K562 (cell line): ENCODE measurements at regions not wholly inside any gene's neighbourhood (a gene's known extent, or its start where the extent isn't known, plus 50 kb on each side); places are given as distances from the start of the nearest gene placed in this dataset.

Source experiments
- ATAC-seq: fragments of 200-7000 bp; cut with Tn5 transposase; 3 replicates; pipeline ENCODE4 v1.9.1; 2020; ENCODE audit warnings: moderate library complexity
- BruUV-seq: library from RNA; stranded (reverse); fragments of 400-500 nt; replicated peaks from 2 replicates; lab custom pipeline; 2021; lab: Mats Ljungman, UMichigan
- CTCF ChIA-PET: fragments of 300-600 bp; formaldehyde crosslinking; extraction: SDS; loops from one replicate; lab custom pipeline; 2021; ENCODE audit warnings: low intra/inter-chr PET ratio; lab: Yijun Ruan, JAX
- POLR2A ChIA-PET: fragments of 300-600, 350-650 bp; sonication (Branson Sonifier 250); formaldehyde crosslinking; extraction: SDS; loops from one replicate; lab custom pipeline; 2021; ENCODE audit warnings: antibody characterized with exemption, inconsistent platforms; lab: Yijun Ruan, JAX
- DNase-seq, 4 experiments: peaks; one replicate each; pipeline versions ENCODE4 v3.0.0 to v3.0.0-alpha.2; 2011 to 2018; ENCODE audit warnings: low spot score in 3 of 4, mixed read lengths in 3 of 4; ENCODE audit errors: extremely low read depth in 1 of 4
- FAIRE-seq: peaks from 2 replicates; lab custom pipeline; 2011; peaks lifted over from hg19 to GRCh38; lab: Jason Lieb, UNC
- H2AFZ ChIP-seq: 2 replicates; pipeline ENCODE4 v1.6.0; 2011; ENCODE audit warnings: low read depth, low read length, control low read depth, inconsistent platforms
- H3K27ac ChIP-seq: fragments of 200-600 bp; 3 replicates; pipeline ENCODE4 v1.8.0; 2011; ENCODE audit warnings: low read depth, mild to moderate bottlenecking, control low read depth, inconsistent platforms, low read length, moderate library complexity, mixed read lengths; ENCODE audit errors: extremely low read depth
- H3K27me3 ChIP-seq, 2 experiments: fragments of 300-600 bp in 1 of 2; 2 replicates in 1 of 2; 3 replicates in 1 of 2; pipeline versions ENCODE4 v1.6.0 to v1.8.0; 2011; ENCODE audit warnings: inconsistent platforms in 2 of 2, low read length in 2 of 2, mild to moderate bottlenecking in 1 of 2, mixed read lengths in 1 of 2, moderate library complexity in 1 of 2; ENCODE audit not compliant: control insufficient read depth in 2 of 2, insufficient read depth in 2 of 2
- H3K36me3 ChIP-seq: fragments of 300-600 bp; 3 replicates; pipeline ENCODE4 v1.8.0; 2011; ENCODE audit warnings: mild to moderate bottlenecking, low read length, inconsistent platforms; ENCODE audit not compliant: control insufficient read depth, insufficient read depth
- H3K4me1 ChIP-seq, 2 experiments: fragments of 200-600 bp in 1 of 2; replicated peaks in 1 of 2; 2 replicates in 1 of 2; 3 replicates in 1 of 2; pipeline versions ENCODE4 v1.5.1 to v1.8.0; 2011; ENCODE audit warnings: inconsistent platforms in 2 of 2, low read length in 2 of 2, mild to moderate bottlenecking in 1 of 2, mixed read lengths in 1 of 2, moderate library complexity in 1 of 2; ENCODE audit not compliant: control insufficient read depth in 2 of 2, insufficient read depth in 2 of 2
- H3K4me2 ChIP-seq: 2 replicates; pipeline ENCODE4 v1.6.1; 2011; ENCODE audit warnings: low read length, control low read depth, inconsistent platforms, mixed read lengths; ENCODE audit not compliant: insufficient read depth
- H3K4me3 ChIP-seq: fragments of 200-600 bp; sonication (generic), shearing (Covaris generic); 2 replicates; pipeline ENCODE4 v1.5.1; 2016; ENCODE audit warnings: control low read depth, inconsistent platforms
- H3K79me2 ChIP-seq: fragments of 200-600 bp; 3 replicates; pipeline ENCODE4 v1.8.0; 2011; ENCODE audit warnings: low read length, inconsistent platforms; ENCODE audit not compliant: control insufficient read depth, insufficient read depth
- H3K9ac ChIP-seq, 2 experiments: 2 replicates each; pipeline versions ENCODE4 v1.6.0 to v1.6.1; 2011; ENCODE audit warnings: low read depth in 2 of 2, low read length in 2 of 2, control low read depth in 1 of 2, inconsistent platforms in 1 of 2, mild to moderate bottlenecking in 1 of 2, mixed read lengths in 1 of 2; ENCODE audit not compliant: insufficient read depth in 1 of 2
- H3K9me1 ChIP-seq: one replicate; pipeline ENCODE4 v1.6.0; 2011; ENCODE audit warnings: inconsistent platforms, mild to moderate bottlenecking, low read length, moderate library complexity; ENCODE audit not compliant: control insufficient read depth, insufficient read depth
- H3K9me3 ChIP-seq: replicated peaks from 2 replicates; pipeline ENCODE4 v1.5.1; 2011; ENCODE audit warnings: low read depth, low read length, inconsistent platforms; ENCODE audit not compliant: control insufficient read depth, insufficient read depth
- H4K20me1 ChIP-seq: replicated peaks from 2 replicates; pipeline ENCODE4 v1.6.1; 2011; ENCODE audit warnings: low read length, inconsistent platforms, mixed read lengths; ENCODE audit not compliant: control insufficient read depth, insufficient read depth
- BRF1 ChIP-seq: IDR thresholded peaks from 3 replicates; pipeline ENCODE4 v1.6.1; 2011; ENCODE audit warnings: borderline replicate concordance, mild to moderate bottlenecking; ENCODE audit not compliant: insufficient read length; ENCODE audit errors: extremely low read depth
- DPF2 ChIP-seq: fragments of 450-650 bp; IDR thresholded peaks from 2 replicates; pipeline ENCODE4 v1.6.1; 2016
- FIP1L1 ChIP-seq: fragments of 200-400 bp; formaldehyde crosslinking; IDR thresholded peaks from 2 replicates; pipeline ENCODE4 v1.6.1; 2018; ENCODE audit warnings: mild to moderate bottlenecking, low read depth, low read length; ENCODE audit not compliant: poor library complexity, severe bottlenecking
- GTF3C2 ChIP-seq: IDR thresholded peaks from 3 replicates; pipeline ENCODE4 v1.6.1; 2011; ENCODE audit warnings: borderline replicate concordance, mild to moderate bottlenecking, moderate library complexity; ENCODE audit not compliant: insufficient read length; ENCODE audit errors: extremely low read depth
- HES1 ChIP-seq: fragments of 450-650 bp; IDR thresholded peaks from 2 replicates; pipeline ENCODE4 v1.6.1; 2016; ENCODE audit warnings: low read depth, mild to moderate bottlenecking, moderate library complexity
- MXD1 ChIP-seq: fragments of 250-450 bp; sonication (Bioruptor Pico); IDR thresholded peaks from 2 replicates; pipeline ENCODE4 v1.8.0; 2021; ENCODE audit warnings: borderline replicate concordance, mild to moderate bottlenecking, moderate library complexity; ENCODE audit not compliant: poor library complexity, severe bottlenecking
- OTX1 ChIP-seq: fragments of 450-650 bp; formaldehyde crosslinking; IDR thresholded peaks from 2 replicates; pipeline ENCODE4 v1.4.0; 2022; ENCODE audit warnings: mild to moderate bottlenecking
- PBX2 ChIP-seq, 2 experiments: IDR thresholded peaks in 1 of 2; conservative IDR thresholded peaks in 1 of 2; 2 replicates each; pipeline ENCODE4 v1.6.1; 2016; ENCODE audit warnings: low read depth in 2 of 2, mild to moderate bottlenecking in 1 of 2, missing compliant biosample characterization in 1 of 2, missing genetic modification characterization in 1 of 2, moderate library complexity in 1 of 2
- RB1 ChIP-seq: fragments of 450-650 bp; IDR thresholded peaks from 2 replicates; pipeline ENCODE4 v1.6.1; 2017; ENCODE audit warnings: low read depth, mild to moderate bottlenecking
- STAT5A ChIP-seq: IDR thresholded peaks from 2 replicates; pipeline ENCODE4 v1.6.1; 2012; ENCODE audit warnings: low read length, inconsistent platforms, borderline replicate concordance
- TRIM28 ChIP-seq: fragments of 450-650 bp; IDR thresholded peaks from 2 replicates; pipeline ENCODE4 v1.6.1; 2017
- ZNF140 ChIP-seq: fragments of 250-450 bp; sonication (Bioruptor Pico); IDR thresholded peaks from 2 replicates; pipeline ENCODE4 v1.8.0; 2021; ENCODE audit warnings: moderate library complexity, mild to moderate bottlenecking, inconsistent platforms
- ZNF274 ChIP-seq: IDR thresholded peaks from 2 replicates; pipeline ENCODE4 v1.6.1; 2011; ENCODE audit warnings: low read depth, mild to moderate bottlenecking, low read length, moderate library complexity, borderline replicate concordance
- ZNF316 ChIP-seq: fragments of 450-650 bp; IDR thresholded peaks from 2 replicates; pipeline ENCODE4 v1.6.1; 2016
- ZNF584 ChIP-seq: fragments of 200-800 bp; sonication (Bioruptor generic); IDR thresholded peaks from 2 replicates; pipeline ENCODE4 v1.6.1; 2016; ENCODE audit warnings: low read depth, mild to moderate bottlenecking, missing genetic modification characterization, missing compliant biosample characterization
- WGBS: fragments of 100-300 bp; shearing (Covaris generic); methylation state at CpG from one replicate; pipeline ENCODE4 v1.1.6; 2016; ENCODE audit warnings: low coverage, mixed read lengths; ENCODE audit not compliant: insufficient coverage; ENCODE audit errors: missing lambda C conversion rate; 5-methylcytosine and 5-hydroxymethylcytosine counted together
- in situ Hi-C: fragments of 300-500 bp; cut with MboI; formaldehyde crosslinking; loops from 4 replicates; pipeline ENCODE4 v1.15.0; 2018; ENCODE audit warnings: inconsistent platforms, mixed read lengths
- intact Hi-C: fragments of 100-400 bp; cut with micrococcal nuclease; formaldehyde crosslinking; loops from 2 replicates; pipeline ENCODE4 v1.14.2; 2022

DNA sequence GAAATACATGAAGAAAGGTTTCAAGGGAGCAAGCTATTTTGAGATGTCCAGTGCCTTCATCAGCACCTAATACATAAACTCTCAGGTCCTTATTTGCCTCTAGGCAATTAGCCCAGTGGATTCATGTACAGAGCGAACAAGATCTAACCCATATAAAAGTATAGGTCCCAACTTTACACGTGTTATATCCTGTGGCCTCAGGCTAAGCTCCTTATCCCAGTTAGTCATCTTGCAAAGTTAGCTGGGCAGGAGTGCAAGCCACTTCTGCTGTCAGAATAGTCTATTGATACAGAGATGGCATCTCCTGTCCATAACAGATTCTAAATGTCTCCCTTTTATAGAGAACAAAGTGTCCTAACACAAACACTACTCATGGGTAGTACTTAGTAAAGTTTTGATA lies 203.9 kb upstream of the PIK3C3 start:
- no peak for FAIRE-seq
- no peaks in the 10 kb centered on the region for H3K9me3 ChIP-seq
- POLR2A ChIA-PET, result no interaction called here
- no peak overlapping the region for H3K9ac ChIP-seq
- ATAC-seq, result no peak
- CTCF ChIA-PET, result no interaction called here
- in situ Hi-C loops, result no loop called here
- DNase-seq, result no peak
- H4K20me1 ChIP-seq, result no peaks in the 10 kb centered on the region
- H3K9me1 ChIP-seq, result no peaks in the 10 kb centered on the region
- BruUV-seq, result no TSS peak
- no peak for TF ChIP-seq ZNF316
- no peak for TF ChIP-seq RB1
- no peak for TF ChIP-seq HES1
- TF ChIP-seq MXD1 (CRISPR knock-in tag), result no peak
- no peak for TF ChIP-seq ZNF274
- TF ChIP-seq GTF3C2, result no peak
- TF ChIP-seq FIP1L1, result no peak
- TF ChIP-seq DPF2, result no peak
- TF ChIP-seq ZNF140 (CRISPR knock-in tag), result no peak
- no peak for TF ChIP-seq TRIM28
- no peak for TF ChIP-seq OTX1 (CRISPR knock-in tag)
- TF ChIP-seq ZNF584 (CRISPR knock-in tag), result no peak
- no peak for TF ChIP-seq STAT5A
- TF ChIP-seq BRF1, result no peak
- no peak for TF ChIP-seq PBX2 (CRISPR knock-in tag; IDR thresholded peaks at IDR 0.05; ENCODE audit: low read depth)
- TF ChIP-seq PBX2 (tag; conservative IDR thresholded peaks at IDR 0.05; ENCODE audit: low read depth), result no peak
- H2AFZ ChIP-seq, result no peak overlapping the region
- H3K27ac ChIP-seq, result no peak overlapping the region
- 0% methylated on average over 2 of the region's 2 CpGs for WGBS
- H3K4me3 ChIP-seq, result no peak overlapping the region
- intact Hi-C loops, result no loop called here
- no peaks in the 10 kb centered on the region for H3K36me3 ChIP-seq
- no peak overlapping the region for H3K4me2 ChIP-seq
- H3K79me2 ChIP-seq, result no peaks in the 10 kb centered on the region
- H3K4me1 ChIP-seq, result no peaks in the 10 kb centered on the region
- no peaks in the 10 kb centered on the region for H3K27me3 ChIP-seq
